Calu3 (cell line): ENCODE measurements at regions not wholly inside any gene's neighbourhood (a gene's known extent, or its start where the extent isn't known, plus 50 kb on each side); places are given as distances from the start of the nearest gene placed in this dataset.

ENCODE experiments used
- BruUV-seq: library from RNA; stranded (reverse); fragments of 400-500 nt; replicated peaks from 2 replicates; lab custom pipeline; 2021; lab: Mats Ljungman, UMichigan
- CTCF ChIA-PET: fragments of 300-600 bp; sonication (Branson Sonifier 250); formaldehyde crosslinking; loops from one replicate; lab custom pipeline; 2022; ENCODE audit warnings: antibody characterized with exemption; lab: Charles Lee
- DNase-seq: peaks from one replicate; pipeline ENCODE4 v3.0.0; 2022
- H3K27ac Mint-ChIP-seq: one replicate; pipeline ENCODE4 v1.8.0; 2022; ENCODE audit warnings: mixed read lengths; ENCODE audit not compliant: unreplicated experiment
- H3K27me3 Mint-ChIP-seq: one replicate; pipeline ENCODE4 v1.8.0; 2022; ENCODE audit warnings: mixed read lengths; ENCODE audit not compliant: unreplicated experiment
- H3K36me3 Mint-ChIP-seq: one replicate; pipeline ENCODE4 v1.8.0; 2022; ENCODE audit warnings: mild to moderate bottlenecking, moderate library complexity, mixed read lengths; ENCODE audit not compliant: insufficient read depth, unreplicated experiment
- H3K4me1 Mint-ChIP-seq: one replicate; pipeline ENCODE4 v1.8.0; 2022; ENCODE audit warnings: mild to moderate bottlenecking, low read depth, mixed read lengths; ENCODE audit not compliant: unreplicated experiment
- H3K4me3 Mint-ChIP-seq: one replicate; pipeline ENCODE4 v1.8.0; 2022; ENCODE audit warnings: mild to moderate bottlenecking, low read depth, moderate library complexity, mixed read lengths; ENCODE audit not compliant: unreplicated experiment
- H3K9me3 Mint-ChIP-seq: one replicate; pipeline ENCODE4 v1.8.0; 2022; ENCODE audit warnings: low read depth, mixed read lengths; ENCODE audit not compliant: unreplicated experiment
- CTCF ChIP-seq: fragments of 200-600 bp; IDR thresholded peaks from one replicate; pipeline ENCODE4 v1.8.0; 2022; ENCODE audit warnings: antibody characterized with exemption; ENCODE audit not compliant: unreplicated experiment
- intact Hi-C: fragments of 100-400 bp; cut with micrococcal nuclease; formaldehyde crosslinking; loops from one replicate; pipeline ENCODE4 v1.10.0; 2022; ENCODE audit not compliant: unreplicated experiment

GRCh38 chr5:167918813-167919483 lies 372.5 kb upstream of the WWC1 start:
- Mint-ChIP-seq H3K36me3 (no peaks in the 10 kb centered on the region), H3K27ac (no peak overlapping the region), H3K4me1 (no peaks in the 10 kb centered on the region), H3K27me3 (peaks cover 71% of the 10 kb centered on the region), H3K9me3 (no peaks in the 10 kb centered on the region), H3K4me3 (no peak overlapping the region)
- no peak for TF ChIP-seq CTCF
- CTCF ChIA-PET: no interaction called here
- intact Hi-C loops: no loop called here
- no peak for DNase-seq
- no TSS peak for BruUV-seq

- CTCF ChIA-PET: no interaction called here
- Mint-ChIP-seq H3K4me3 (no peak overlapping the region), H3K27ac (no peak overlapping the region), H3K4me1 (no peaks in the 10 kb centered on the region), H3K9me3 (no peaks in the 10 kb centered on the region), H3K27me3 (peaks cover 71% of the 10 kb centered on the region), H3K36me3 (no peaks in the 10 kb centered on the region)
- intact Hi-C loops: no loop called here
- no peak for TF ChIP-seq CTCF
- BruUV-seq: no TSS peak
- no peak for DNase-seq
These were observed 370.9 kb upstream of the WWC1 start for GRCh38 chr5:167920589-167920988.

DNA sequence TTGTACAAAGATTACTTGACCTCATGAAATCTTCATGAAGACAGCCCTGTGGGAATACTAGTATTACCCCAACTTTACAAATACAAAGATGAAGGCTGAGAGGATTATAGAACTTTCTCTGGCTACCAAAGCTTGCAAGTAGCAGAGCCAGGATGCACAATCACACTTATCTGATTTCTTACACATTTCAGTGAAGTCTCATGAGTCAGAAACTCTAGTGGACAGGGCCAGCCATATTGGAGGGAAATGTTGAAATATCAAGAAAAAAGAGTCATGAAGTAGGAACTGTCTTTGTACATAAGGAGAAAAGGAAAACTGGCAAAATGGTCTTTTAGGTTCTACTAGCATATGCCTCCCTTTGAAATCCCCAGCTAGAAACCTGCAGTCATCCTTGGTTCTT lies 369.6 kb upstream of the WWC1 start:
- CTCF ChIA-PET: no interaction called here
- no peaks in the 10 kb centered on the region for H3K36me3 Mint-ChIP-seq

GRCh38 chr5:167923396-167923795 lies 368.0 kb upstream of the WWC1 start:
- H3K4me3 Mint-ChIP-seq: no peak overlapping the region
- H3K27me3 Mint-ChIP-seq: peaks cover 67% of the 10 kb centered on the region
- intact Hi-C loops: no loop called here
- no peak for TF ChIP-seq CTCF
- no peaks in the 10 kb centered on the region for H3K36me3 Mint-ChIP-seq
- no peaks in the 10 kb centered on the region for H3K4me1 Mint-ChIP-seq
- no peak overlapping the region for H3K27ac Mint-ChIP-seq
- BruUV-seq: no TSS peak
- CTCF ChIA-PET: interaction anchor here (0.6 kb wide), 1 partner anchor 10 kb away, joined by 3 read pairs; no protein-coding TSS in a partner anchor
- H3K9me3 Mint-ChIP-seq: no peaks in the 10 kb centered on the region
- no peak for DNase-seq

More for the DNA sequence above, 369.6 kb upstream of the WWC1 start:
- Mint-ChIP-seq H3K4me3 (no peak overlapping the region), H3K27me3 (peaks cover 67% of the 10 kb centered on the region), H3K27ac (no peak overlapping the region), H3K4me1 (no peaks in the 10 kb centered on the region), H3K9me3 (no peaks in the 10 kb centered on the region)
- intact Hi-C loops: no loop called here
- no TSS peak for BruUV-seq
- no peak for DNase-seq
- TF ChIP-seq CTCF: no peak
